Colonic mucosa (tissue), 4 donors: ENCODE measurements at regions not wholly inside any gene's neighbourhood (a gene's known extent, or its start where the extent isn't known, plus 50 kb on each side); places are given as distances from the start of the nearest gene placed in this dataset.

Source experiments
- DNase-seq: peaks from one replicate; pipeline ENCODE4 v3.0.0-alpha.2; 2020
- H3K27ac ChIP-seq: fragments of 200-600 bp; one replicate; pipeline ENCODE4 v1.8.0; 2021
- H3K27me3 ChIP-seq: fragments of 200-600 bp; one replicate; pipeline ENCODE4 v1.8.0; 2021
- H3K36me3 ChIP-seq: fragments of 200-600 bp; one replicate; pipeline ENCODE4 v1.8.0; 2021
- H3K4me1 ChIP-seq: fragments of 200-600 bp; one replicate; pipeline ENCODE4 v1.8.0; 2021; ENCODE audit warnings: mild to moderate bottlenecking
- H3K4me3 ChIP-seq: fragments of 200-600 bp; one replicate; pipeline ENCODE4 v1.8.0; 2021
- H3K9ac ChIP-seq, 2 donors: one replicate each; pipeline ENCODE4 v1.7.0; 2013; ENCODE audit warnings: control low read depth in 2 of 2, low read depth in 2 of 2, low read length in 2 of 2
- H3K9me3 ChIP-seq: fragments of 200-600 bp; one replicate; pipeline ENCODE4 v1.8.0; 2021
- intact Hi-C: fragments of 100-400 bp; cut with DNase I; formaldehyde crosslinking; loops from one replicate; pipeline ENCODE4 v1.14.1; 2022
- TF ChIP-seq, protein P1 (sequence below): fragments of 200-600 bp; IDR thresholded peaks from one replicate; pipeline ENCODE4 v1.8.0; 2022; ENCODE audit warnings: antibody characterized with exemption, mild to moderate bottlenecking
- donor health status: healthy.
- donor health status: DM: no; HTN: no; CAD: no.
- donor health status: DM: no; HTN: no; CAD: no.

DNA sequence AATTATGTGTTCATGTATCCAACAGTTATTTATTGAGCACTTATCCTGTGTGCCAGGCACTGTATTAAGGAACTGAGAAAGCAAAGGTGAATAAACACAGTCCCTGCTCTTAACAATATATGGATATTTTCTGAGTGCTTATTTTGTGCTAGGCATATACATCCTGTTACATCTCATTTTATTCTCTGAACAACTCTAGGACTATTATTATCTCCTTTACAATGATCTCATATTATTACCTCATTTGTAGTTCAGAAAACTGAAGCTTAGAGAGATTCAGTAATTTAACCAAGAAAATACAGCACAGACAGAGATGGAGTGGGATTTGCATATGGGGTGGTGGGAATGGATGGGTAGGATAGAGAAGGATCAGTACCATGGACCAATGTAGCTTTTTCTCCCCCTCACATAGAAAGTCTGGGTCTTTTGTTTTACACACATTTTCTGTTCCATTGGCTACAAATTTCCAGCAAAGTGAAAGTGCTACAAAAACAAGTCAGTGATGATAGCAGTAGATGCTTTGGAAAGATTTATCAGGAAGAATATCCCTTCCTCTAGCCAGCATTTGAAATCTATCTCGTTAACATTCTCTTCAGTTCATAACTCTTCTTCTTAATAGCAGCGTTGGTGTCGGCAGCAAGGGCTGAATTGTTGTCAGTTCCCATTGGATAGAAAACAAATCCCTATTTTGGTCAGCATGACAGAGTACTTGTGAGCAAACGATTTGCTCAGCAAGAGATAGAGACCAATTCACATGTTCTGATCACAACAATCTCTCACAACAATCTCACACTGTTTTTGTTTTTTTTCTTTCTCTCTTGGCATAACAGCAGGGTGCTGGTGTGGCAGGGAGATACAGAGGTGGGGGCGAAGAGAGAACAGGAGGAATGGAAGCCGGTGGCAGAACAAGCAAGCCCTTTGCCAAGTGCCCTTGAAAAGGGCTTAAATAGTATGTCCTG is 102.2 kb upstream of the KCTD1 start:
- Histone ChIP-seq H3K4me3 (no peak overlapping the region), H3K27ac (no peak overlapping the region), H3K4me1 (no peaks in the 10 kb centered on the region), H3K27me3 (no peaks in the 10 kb centered on the region), H3K36me3 (no peaks in the 10 kb centered on the region), H3K9ac (no peak overlapping the region), H3K9me3 (no peaks in the 10 kb centered on the region)
- TF ChIP-seq, protein P1, sequence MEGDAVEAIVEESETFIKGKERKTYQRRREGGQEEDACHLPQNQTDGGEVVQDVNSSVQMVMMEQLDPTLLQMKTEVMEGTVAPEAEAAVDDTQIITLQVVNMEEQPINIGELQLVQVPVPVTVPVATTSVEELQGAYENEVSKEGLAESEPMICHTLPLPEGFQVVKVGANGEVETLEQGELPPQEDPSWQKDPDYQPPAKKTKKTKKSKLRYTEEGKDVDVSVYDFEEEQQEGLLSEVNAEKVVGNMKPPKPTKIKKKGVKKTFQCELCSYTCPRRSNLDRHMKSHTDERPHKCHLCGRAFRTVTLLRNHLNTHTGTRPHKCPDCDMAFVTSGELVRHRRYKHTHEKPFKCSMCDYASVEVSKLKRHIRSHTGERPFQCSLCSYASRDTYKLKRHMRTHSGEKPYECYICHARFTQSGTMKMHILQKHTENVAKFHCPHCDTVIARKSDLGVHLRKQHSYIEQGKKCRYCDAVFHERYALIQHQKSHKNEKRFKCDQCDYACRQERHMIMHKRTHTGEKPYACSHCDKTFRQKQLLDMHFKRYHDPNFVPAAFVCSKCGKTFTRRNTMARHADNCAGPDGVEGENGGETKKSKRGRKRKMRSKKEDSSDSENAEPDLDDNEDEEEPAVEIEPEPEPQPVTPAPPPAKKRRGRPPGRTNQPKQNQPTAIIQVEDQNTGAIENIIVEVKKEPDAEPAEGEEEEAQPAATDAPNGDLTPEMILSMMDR = no peak
- DNase-seq = no peak
- intact Hi-C loops = loop anchor here (5.0 to 10.0 kb wide), 3 partner anchors 124 to 343 kb away; no protein-coding TSS in a partner anchor

GRCh38 chr18:26649193-26649543 is 100.8 kb upstream of the KCTD1 start:
- Histone ChIP-seq H3K36me3 (no peaks in the 10 kb centered on the region), H3K9me3 (no peaks in the 10 kb centered on the region), H3K27ac (no peak overlapping the region), H3K4me1 (no peaks in the 10 kb centered on the region), H3K9ac (no peak overlapping the region), H3K27me3 (no peaks in the 10 kb centered on the region), H3K4me3 (no peak overlapping the region)
- no peak for DNase-seq
- TF ChIP-seq, protein P1 = no peak
- intact Hi-C loops = no loop called here

DNA sequence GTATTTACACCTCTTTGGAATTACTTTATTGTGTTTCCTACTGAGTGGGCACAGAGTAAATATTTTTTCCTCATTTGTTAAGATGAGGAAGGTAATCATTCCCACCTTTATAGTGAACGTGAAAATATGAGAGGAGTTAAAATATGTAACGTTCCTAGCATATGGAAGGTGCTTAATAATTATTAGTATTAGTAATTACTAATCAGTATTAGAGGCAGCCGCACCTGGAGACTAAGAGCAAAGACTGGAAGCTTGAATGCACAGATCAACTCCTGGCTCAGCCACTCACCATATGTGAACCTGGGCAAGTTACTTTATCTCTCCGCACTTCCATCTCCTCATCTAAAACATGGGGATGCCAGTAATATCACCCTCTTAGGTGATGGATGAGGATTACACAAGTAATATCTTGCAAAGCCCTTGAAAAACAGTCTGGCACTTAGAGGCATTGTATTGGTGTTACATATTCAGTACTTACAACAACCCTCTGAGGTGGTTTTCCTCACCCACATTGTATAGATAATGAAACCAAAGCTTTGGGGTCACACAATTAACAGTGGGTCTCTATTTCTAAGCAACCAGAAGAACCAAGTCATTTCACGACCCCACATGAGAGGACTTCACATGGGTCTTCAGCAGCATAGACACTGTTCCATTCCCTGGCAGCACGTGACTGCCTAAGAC is 100.3 kb upstream of the KCTD1 start:
- no peak for DNase-seq
- H3K4me1 ChIP-seq = no peaks in the 10 kb centered on the region
- TF ChIP-seq, protein P1 = no peak
- H3K36me3 ChIP-seq = no peaks in the 10 kb centered on the region
- no peaks in the 10 kb centered on the region for H3K27me3 ChIP-seq
- H3K4me3 ChIP-seq = no peak overlapping the region
- H3K27ac ChIP-seq = no peak overlapping the region
- H3K9ac ChIP-seq = no peak overlapping the region
- intact Hi-C loops = no loop called here
- no peaks in the 10 kb centered on the region for H3K9me3 ChIP-seq

GRCh38 chr18:26646901-26647300 is 98.5 kb upstream of the KCTD1 start:
- no peaks in the 10 kb centered on the region for H3K36me3 ChIP-seq
- no peak for DNase-seq
- intact Hi-C loops = no loop called here

More at GRCh38 chr18:26646901-26647300, 98.5 kb upstream of the KCTD1 start:
- Histone ChIP-seq H3K4me3 (no peak overlapping the region), H3K4me1 (no peaks in the 10 kb centered on the region), H3K27ac (no peak overlapping the region), H3K9ac (no peak overlapping the region), H3K9me3 (no peaks in the 10 kb centered on the region), H3K27me3 (no peaks in the 10 kb centered on the region)
- TF ChIP-seq, protein P1 = no peak
